Type B pancreatic cell (in vitro differentiated cells): ENCODE measurements at regions not wholly inside any gene's neighbourhood (a gene's known extent, or its start where the extent isn't known, plus 50 kb on each side); places are given as distances from the start of the nearest gene placed in this dataset.
"Not testable (repeated sequence)": the region's sequence is repeated elsewhere in the genome, so short reads cannot be mapped to it uniquely, and the experiment has no call there.

ENCODE experiments used
- DNase-seq: peaks from one replicate; pipeline ENCODE4 v3.0.0; 2021; ENCODE audit warnings: mixed read lengths; ENCODE audit not compliant: unreplicated experiment; ENCODE audit errors: extremely low spot score
- H3K27ac Mint-ChIP-seq: 2 replicates; pipeline ENCODE4 v1.8.0; 2021; ENCODE audit warnings: mild to moderate bottlenecking, mixed read lengths
- H3K27me3 Mint-ChIP-seq: 2 replicates; pipeline ENCODE4 v1.8.0; 2021; ENCODE audit warnings: mixed read lengths
- H3K36me3 Mint-ChIP-seq: 2 replicates; pipeline ENCODE4 v1.8.0; 2021; ENCODE audit warnings: mixed read lengths
- H3K4me1 Mint-ChIP-seq: one replicate; pipeline ENCODE4 v1.8.0; 2021; ENCODE audit warnings: mixed read lengths; ENCODE audit not compliant: unreplicated experiment
- H3K4me3 Mint-ChIP-seq: 2 replicates; pipeline ENCODE4 v1.8.0; 2021; ENCODE audit warnings: mild to moderate bottlenecking, mixed read lengths
- H3K9me3 Mint-ChIP-seq: 2 replicates; pipeline ENCODE4 v1.8.0; 2021; ENCODE audit warnings: mixed read lengths
- CTCF ChIP-seq: fragments of 200-600 bp; sonication (generic); conservative IDR thresholded peaks from 2 replicates; pipeline ENCODE4 v1.5.0; 2021; ENCODE audit warnings: antibody characterized with exemption, mild to moderate bottlenecking

- peaks cover 7% of the 10 kb centered on the region for H3K36me3 Mint-ChIP-seq
- no peak for DNase-seq
- H3K9me3 Mint-ChIP-seq, result peaks cover 16% of the 10 kb centered on the region
- H3K27ac Mint-ChIP-seq, result no peak overlapping the region
- no peaks in the 10 kb centered on the region for H3K27me3 Mint-ChIP-seq
- H3K4me1 Mint-ChIP-seq, result no peaks in the 10 kb centered on the region
- no peak for TF ChIP-seq CTCF
- no peak overlapping the region for H3K4me3 Mint-ChIP-seq
These were observed 580.1 kb upstream of the CITED2 start for GRCh38 chr6:139954463-139955071.

GRCh38 chr6:139953780-139954179, 579.3 kb upstream of the CITED2 start:
- not testable (repeated sequence) for DNase-seq, H3K4me3 Mint-ChIP-seq, H3K27ac Mint-ChIP-seq, H3K36me3 Mint-ChIP-seq, H3K4me1 Mint-ChIP-seq, H3K27me3 Mint-ChIP-seq
- H3K9me3 Mint-ChIP-seq, result peaks cover 16% of the 10 kb centered on the region

GRCh38 chr6:139951172-139951571, 576.7 kb upstream of the CITED2 start:
- H3K9me3 Mint-ChIP-seq, result peaks cover 16% of the 10 kb centered on the region
- H3K4me3 Mint-ChIP-seq, result no peak overlapping the region
- no peaks in the 10 kb centered on the region for H3K4me1 Mint-ChIP-seq
- no peak overlapping the region for H3K27ac Mint-ChIP-seq
- no peaks in the 10 kb centered on the region for H3K27me3 Mint-ChIP-seq
- H3K36me3 Mint-ChIP-seq, result peaks cover 7% of the 10 kb centered on the region
- TF ChIP-seq CTCF, result no peak
- DNase-seq, result no peak

- H3K4me1 Mint-ChIP-seq, result peaks cover 31% of the 10 kb centered on the region
- no peaks in the 10 kb centered on the region for H3K36me3 Mint-ChIP-seq
- TF ChIP-seq CTCF, result no peak
- H3K27me3 Mint-ChIP-seq, result no peaks in the 10 kb centered on the region
- DNase-seq, result no peak
- no peak overlapping the region for H3K4me3 Mint-ChIP-seq
- no peaks in the 10 kb centered on the region for H3K9me3 Mint-ChIP-seq
- H3K27ac Mint-ChIP-seq, result no peak overlapping the region
These were observed 570.5 kb upstream of the CITED2 start for GRCh38 chr6:139944976-139945375.

GRCh38 chr6:139944131-139944530, 569.7 kb upstream of the CITED2 start:
- no peak overlapping the region for H3K4me3 Mint-ChIP-seq
- H3K36me3 Mint-ChIP-seq, result no peaks in the 10 kb centered on the region
- TF ChIP-seq CTCF, result no peak
- no peaks in the 10 kb centered on the region for H3K9me3 Mint-ChIP-seq
- H3K27ac Mint-ChIP-seq, result peak overlapping the region; percentile 50
- DNase-seq, result no peak
- peaks cover 36% of the 10 kb centered on the region for H3K4me1 Mint-ChIP-seq
- no peaks in the 10 kb centered on the region for H3K27me3 Mint-ChIP-seq

- H3K4me3 Mint-ChIP-seq, result no peak overlapping the region
- H3K9me3 Mint-ChIP-seq, result no peaks in the 10 kb centered on the region
- peaks cover 36% of the 10 kb centered on the region for H3K4me1 Mint-ChIP-seq
- DNase-seq, result no peak
- peak overlapping the region; percentile 34 for H3K27ac Mint-ChIP-seq
- no peaks in the 10 kb centered on the region for H3K36me3 Mint-ChIP-seq
- no peaks in the 10 kb centered on the region for H3K27me3 Mint-ChIP-seq
- no peak for TF ChIP-seq CTCF
These were observed 568.9 kb upstream of the CITED2 start for GRCh38 chr6:139943391-139943790.
